Kidney tubule cell (primary cell): ENCODE measurements at regions not wholly inside any gene's neighbourhood (a gene's known extent, or its start where the extent isn't known, plus 50 kb on each side); places are given as distances from the start of the nearest gene placed in this dataset.

ENCODE experiments used
- DNase-seq: peaks from one replicate; pipeline ENCODE4 v3.0.0-alpha.2; 2018; ENCODE audit warnings: low spot score

GRCh38 chr2:22737144-22737543, 647.8 kb upstream of the KLHL29 start:
- no peak for DNase-seq

- DNase-seq: no peak
Observed at GRCh38 chr2:22741216-22741615, 643.8 kb upstream of the KLHL29 start.

- no peak for DNase-seq
Observed at GRCh38 chr2:22748909-22749308, 636.1 kb upstream of the KLHL29 start.

GRCh38 chr2:22753476-22753875, 631.5 kb upstream of the KLHL29 start:
- no peak for DNase-seq

GRCh38 chr2:22756276-22757043, 628.5 kb upstream of the KLHL29 start:
- DNase-seq: no peak

GRCh38 chr2:22769497-22769896, 615.5 kb upstream of the KLHL29 start:
- DNase-seq: no peak

GRCh38 chr2:22784566-22784965, 600.4 kb upstream of the KLHL29 start:
- DNase-seq: no peak

- DNase-seq: no peak
Observed at GRCh38 chr2:22786817-22787216, 598.2 kb upstream of the KLHL29 start.

- DNase-seq: no peak
Observed at GRCh38 chr2:22787745-22788144, 597.2 kb upstream of the KLHL29 start.

- peak; percentile 11 for DNase-seq
Observed at GRCh38 chr2:22788749-22789327, 596.1 kb upstream of the KLHL29 start.

GRCh38 chr2:22795287-22795866, 589.6 kb upstream of the KLHL29 start:
- no peak for DNase-seq

GRCh38 chr2:22798386-22798785, 586.6 kb upstream of the KLHL29 start:
- peak; percentile 24 for DNase-seq

GRCh38 chr2:22800412-22800811, 584.6 kb upstream of the KLHL29 start:
- no peak for DNase-seq

- peak; percentile 25 for DNase-seq
Observed at GRCh38 chr2:22801071-22801470, 583.9 kb upstream of the KLHL29 start.

- DNase-seq: no peak
Observed at GRCh38 chr2:22801970-22802369, 583.0 kb upstream of the KLHL29 start.

- DNase-seq: no peak
Observed at GRCh38 chr2:22807872-22808271, 577.1 kb upstream of the KLHL29 start.

- DNase-seq: no peak
Observed at GRCh38 chr2:22810602-22811001, 574.4 kb upstream of the KLHL29 start.

GRCh38 chr2:22812065-22812680, 572.8 kb upstream of the KLHL29 start:
- no peak for DNase-seq

GRCh38 chr2:22817197-22817596, 567.8 kb upstream of the KLHL29 start:
- peak; percentile 91 for DNase-seq

GRCh38 chr2:22821458-22821857, 563.5 kb upstream of the KLHL29 start:
- DNase-seq: no peak

GRCh38 chr2:22822835-22823234, 562.1 kb upstream of the KLHL29 start:
- DNase-seq: no peak

GRCh38 chr2:22824618-22825017, 560.4 kb upstream of the KLHL29 start:
- DNase-seq: no peak

- peak; percentile 12 for DNase-seq
Observed at GRCh38 chr2:22826703-22827102, 558.3 kb upstream of the KLHL29 start.
